ENCODE measurements at regions not wholly inside any gene's neighbourhood (a gene's known extent, or its start where the extent isn't known, plus 50 kb on each side); places are given as distances from the start of the nearest gene placed in this dataset.
A peak's percentile ranks its signal among the peaks of the same experiment; 100 is the strongest.

DNA sequence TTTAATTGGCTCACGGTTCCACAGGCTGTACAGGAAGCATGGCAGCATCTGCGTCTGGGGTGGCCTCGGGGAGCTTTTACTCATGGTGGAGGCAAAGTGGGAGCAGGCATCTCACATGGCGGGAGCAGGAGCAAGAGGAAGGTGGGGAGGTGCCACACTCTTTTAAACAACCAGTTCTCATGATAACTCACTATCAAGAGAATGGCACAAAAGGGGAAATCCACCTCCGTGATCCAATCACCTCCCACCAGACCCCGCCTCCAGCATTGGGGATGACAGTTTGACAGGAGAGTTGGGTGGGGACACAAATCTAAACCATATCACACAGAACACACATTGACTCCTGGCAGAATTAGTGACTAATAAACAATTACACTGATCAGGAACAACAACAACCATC, 68.6 kb upstream of the ACKR3 start:
- DNase-seq, result no peak

DNA sequence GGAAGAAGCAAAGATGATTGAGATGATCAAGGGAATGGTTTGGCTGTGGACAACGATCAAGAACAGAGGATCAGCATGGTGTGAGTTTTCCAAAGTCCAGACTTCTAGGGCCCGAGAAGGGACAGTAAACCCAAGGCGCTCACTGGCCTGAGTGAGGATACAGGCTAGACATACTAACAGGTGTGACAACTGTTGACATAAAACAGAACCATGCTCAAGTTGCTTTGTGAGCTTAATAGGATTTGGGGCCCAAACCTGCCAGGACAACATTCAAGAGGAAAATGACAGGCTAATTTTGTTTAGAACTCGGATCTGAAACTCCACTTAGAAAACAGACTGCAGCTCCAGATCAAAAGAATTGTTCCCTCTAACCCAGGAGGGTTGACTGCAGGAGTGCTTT, 68.1 kb upstream of the ACKR3 start:
- DNase-seq, result no peak

DNA sequence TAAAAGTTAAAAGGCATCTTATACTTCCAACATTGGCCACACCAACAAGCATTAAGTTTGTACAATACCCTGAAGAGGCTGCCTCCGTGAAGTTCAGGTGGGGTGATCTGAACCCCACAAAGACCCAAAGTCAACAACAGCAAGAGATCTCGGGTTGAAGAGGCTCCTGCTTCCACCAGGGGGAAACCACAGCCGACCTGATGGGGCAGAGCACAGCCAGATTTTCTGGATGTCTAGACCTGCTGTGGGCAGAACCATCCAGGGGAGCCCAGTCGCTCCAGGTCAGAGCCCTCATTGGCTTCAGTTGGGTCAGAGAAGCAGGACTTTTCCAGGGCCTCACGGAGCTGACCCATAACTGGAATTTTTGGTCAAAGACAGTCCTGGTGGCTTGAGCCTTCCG, 66.5 kb upstream of the ACKR3 start:
- DNase-seq, result peak; percentile 31

DNA sequence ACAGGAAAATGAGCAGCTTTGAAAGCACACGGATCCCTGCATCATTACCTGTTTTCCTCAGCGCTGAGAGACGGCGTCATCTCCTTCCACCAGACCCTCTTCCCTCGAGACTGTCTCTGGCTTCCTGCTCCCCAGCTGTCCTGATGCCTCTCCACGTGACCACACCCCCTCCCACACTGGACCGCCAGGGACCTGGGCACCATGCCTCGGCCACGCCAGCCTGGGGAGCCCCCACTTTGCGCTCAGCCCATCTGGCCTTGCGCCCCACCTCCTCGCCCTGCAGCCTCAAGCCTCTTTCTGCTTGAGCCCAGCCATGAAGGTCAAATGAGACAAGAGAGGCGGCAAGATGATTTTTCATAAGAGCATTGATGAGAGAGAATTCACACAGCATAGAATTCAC, 66.0 kb upstream of the ACKR3 start:
- DNase-seq, result no peak

DNA sequence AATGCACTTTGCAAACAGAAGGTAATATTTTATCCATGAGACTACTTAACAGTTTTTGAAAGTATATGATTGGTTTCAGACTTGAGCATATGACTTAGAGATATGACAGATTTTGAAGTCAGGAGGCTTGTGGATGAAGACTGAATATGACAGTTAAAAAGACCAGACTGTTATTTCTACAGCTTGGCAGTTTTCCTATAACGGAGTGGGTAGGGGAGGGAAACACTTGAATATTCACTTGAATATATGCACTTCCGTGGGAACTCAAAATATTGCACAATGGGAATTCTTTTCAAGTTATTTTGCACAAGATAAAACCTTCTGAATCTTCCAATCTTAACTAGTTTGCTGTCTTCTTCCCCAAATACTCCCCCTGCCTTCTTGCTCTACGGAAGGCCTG, 64.6 kb upstream of the ACKR3 start:
- no peak for DNase-seq

DNA sequence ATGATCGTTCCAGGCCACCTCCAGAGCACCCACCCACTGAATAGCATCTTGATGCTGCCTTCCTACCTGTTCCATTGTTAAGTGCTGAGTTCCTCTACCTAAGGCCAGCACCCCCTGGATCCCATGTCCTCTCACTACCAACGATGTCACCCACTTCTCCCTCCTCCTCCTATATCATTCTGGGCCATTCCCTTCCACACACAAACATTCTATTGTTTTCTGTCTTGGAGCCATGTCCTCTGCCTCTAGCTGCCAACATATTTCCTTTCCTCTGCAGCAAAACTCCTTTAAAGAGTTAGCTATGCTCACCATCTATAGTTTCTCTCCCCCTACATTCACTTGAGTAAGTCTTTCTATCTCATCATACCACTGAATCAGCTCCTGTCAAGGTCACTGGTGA, 64.0 kb upstream of the ACKR3 start:
- no peak for DNase-seq

DNA sequence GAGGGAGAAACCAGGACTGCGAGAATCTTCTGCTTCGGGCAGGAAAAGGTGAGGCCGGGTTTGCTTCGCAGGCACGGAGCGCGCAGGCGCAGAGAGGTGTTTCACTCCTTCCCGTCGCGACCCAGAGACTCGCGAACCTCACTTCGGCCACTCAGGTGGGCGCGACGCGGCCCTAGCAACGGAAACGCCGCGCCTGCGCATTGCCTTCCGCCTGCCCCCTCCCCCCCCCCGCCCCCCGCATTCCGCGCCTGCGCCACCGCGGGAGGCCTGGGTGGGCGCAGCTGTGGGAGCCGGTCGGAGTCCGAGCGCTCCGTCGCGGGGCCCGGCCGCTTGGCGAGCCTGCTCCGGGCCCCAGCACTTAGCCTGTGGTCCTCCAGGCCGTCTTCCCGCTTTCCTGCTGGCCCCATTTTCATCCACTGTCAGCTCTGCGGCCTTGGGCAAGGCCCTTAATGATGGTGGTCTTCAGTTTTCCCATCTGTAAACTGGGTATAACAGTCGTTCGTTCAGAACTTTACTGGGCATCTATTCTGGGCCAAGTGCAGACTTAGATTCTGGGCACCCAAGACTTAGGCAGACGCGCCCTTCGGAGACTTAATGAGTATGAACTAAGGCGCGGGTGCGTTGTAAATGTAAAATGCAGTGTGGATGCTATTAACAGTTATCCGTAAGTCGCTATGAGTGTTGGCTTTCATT, 62.1 kb upstream of the ACKR3 start:
- peak; percentile 61 for DNase-seq

DNA sequence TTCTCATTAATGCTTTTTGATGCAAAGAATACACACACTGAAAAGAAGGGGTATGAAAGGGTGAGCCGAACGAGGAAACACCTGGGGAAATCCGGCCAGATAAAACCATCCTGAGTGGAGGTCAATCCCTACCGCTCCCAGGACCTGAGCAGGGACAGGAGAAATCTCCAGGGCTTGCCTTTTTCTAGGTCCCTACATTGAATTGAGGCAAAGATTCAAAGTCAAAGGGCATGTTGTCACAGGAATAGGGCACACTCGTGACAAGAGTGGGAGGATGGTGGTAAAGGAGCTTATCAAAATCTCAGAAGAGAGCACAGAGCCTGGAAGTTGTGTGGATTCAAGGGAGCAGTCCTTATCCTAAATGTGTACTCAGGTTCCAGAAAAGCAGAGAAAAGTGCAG, 61.2 kb upstream of the ACKR3 start:
- DNase-seq, result no peak

DNA sequence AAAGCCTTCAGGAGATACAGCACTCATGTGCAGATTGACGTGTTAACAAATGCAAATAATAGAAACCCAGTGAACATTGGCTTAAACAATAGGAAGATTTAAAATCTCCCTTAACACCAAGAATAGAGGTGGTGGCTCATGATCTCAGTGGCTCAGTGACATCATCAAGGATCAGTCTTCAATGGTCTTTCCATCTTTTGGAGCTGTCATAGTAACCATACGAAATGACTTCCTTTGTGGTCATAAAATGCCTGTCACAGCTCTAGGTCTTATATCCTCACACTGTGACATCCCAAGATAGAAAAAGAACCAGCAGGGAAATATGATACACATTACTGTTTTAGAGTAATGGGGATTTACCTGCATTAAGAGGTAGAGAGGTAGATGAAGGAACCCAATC, 59.6 kb upstream of the ACKR3 start:
- no peak for DNase-seq

DNA sequence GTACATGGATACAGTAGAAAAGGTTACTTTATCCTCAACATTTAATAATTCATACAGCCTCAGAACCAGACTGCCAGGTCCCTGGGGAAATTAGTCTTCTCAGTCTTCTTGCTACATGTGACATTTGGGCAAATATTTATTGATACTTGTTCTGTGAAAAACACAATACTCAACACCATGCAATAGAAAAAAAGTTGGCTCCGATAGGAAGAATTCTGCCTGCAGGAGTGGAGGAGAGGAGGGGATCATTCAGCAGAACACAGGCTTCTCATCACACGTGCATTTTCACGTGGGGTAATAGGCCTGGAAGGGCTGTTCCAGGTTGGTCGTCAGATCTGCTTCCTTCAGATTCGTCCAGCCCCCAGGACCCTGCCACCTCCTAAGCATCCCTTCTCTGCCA, 58.4 kb upstream of the ACKR3 start:
- DNase-seq, result no peak

DNA sequence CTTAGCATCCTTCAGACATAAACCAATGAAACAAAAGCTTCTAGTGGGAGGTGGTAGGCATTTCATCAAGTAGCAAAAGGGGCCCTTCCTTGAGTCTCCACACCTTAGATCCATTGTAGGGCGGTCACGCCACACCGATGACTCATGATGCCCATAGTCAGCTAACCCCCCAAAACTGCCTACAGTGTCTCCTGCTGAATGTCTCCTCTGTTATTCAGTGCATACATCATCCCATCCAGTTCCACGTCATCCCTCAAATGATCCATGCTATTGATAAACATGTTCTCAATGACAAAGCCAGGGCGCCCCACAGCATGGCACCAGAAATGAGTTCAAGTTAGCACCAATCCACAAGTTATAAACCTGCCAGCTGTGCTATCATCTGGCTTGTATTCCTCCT, 57.4 kb upstream of the ACKR3 start:
- no peak for DNase-seq

DNA sequence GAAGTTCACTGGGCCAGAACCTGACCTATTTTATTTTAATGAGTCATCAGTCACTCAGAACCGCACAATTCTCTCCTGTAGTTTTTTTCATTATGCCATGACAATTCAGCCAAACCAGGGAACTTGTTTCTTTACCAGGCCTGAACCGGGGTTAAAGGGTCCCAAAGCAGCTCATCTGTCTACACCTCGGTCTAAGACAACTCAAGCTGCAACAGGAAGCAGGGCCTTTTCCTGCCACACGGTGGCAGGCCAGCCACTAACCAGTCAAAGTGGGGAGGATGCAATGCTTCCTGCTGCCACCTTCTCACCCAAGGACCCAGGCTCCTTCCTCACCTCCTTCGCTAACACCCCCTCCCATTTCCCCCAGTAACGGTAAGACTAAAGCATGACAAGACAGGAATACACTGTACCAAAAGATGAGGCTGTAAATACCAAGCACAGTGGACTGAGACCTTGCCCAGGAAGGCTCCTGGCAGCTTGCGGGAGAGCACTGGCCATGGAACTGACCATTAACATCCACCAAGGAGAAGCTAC, 56.7 kb upstream of the ACKR3 start:
- DNase-seq, result peak; percentile 66

DNA sequence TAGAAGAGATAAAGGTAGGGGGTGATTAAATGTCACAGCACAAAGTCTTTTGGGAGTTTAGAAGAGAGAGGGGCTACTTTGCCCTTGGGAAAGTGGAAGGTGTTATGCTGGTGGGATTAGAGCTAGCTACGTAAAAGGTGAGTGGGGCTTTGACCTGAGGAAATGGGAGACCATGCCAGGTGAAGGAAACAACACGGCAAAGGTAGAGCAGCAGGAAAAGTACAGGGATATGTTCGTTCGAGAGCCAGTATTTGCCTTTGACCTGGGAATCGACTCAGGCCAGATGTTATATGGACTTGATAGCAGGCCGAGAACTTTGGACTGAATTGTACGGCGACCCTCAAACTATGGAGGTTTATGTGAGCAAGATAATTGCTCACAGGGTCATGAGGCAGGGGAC, 55.7 kb upstream of the ACKR3 start:
- DNase-seq, result no peak

DNA sequence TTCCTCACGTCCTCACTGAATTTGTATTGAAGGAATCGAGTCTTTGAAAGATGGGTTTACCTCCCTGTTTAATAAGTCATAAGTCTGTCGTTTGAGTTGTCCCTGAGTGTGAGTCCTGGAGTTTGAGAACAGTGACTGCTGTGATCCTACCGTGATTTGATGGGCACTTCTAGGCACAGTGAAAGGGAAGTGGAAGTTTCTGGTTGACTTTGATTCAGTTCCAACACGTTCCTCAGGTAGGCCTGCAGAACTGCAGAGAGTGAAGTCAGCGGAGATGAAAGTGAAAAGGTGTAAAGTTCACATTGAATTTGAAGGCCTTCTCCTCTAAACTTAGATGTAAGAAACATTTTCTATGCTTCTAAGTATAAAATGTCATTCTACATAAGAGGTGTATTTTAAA, 52.9 kb upstream of the ACKR3 start:
- no peak for DNase-seq

DNA sequence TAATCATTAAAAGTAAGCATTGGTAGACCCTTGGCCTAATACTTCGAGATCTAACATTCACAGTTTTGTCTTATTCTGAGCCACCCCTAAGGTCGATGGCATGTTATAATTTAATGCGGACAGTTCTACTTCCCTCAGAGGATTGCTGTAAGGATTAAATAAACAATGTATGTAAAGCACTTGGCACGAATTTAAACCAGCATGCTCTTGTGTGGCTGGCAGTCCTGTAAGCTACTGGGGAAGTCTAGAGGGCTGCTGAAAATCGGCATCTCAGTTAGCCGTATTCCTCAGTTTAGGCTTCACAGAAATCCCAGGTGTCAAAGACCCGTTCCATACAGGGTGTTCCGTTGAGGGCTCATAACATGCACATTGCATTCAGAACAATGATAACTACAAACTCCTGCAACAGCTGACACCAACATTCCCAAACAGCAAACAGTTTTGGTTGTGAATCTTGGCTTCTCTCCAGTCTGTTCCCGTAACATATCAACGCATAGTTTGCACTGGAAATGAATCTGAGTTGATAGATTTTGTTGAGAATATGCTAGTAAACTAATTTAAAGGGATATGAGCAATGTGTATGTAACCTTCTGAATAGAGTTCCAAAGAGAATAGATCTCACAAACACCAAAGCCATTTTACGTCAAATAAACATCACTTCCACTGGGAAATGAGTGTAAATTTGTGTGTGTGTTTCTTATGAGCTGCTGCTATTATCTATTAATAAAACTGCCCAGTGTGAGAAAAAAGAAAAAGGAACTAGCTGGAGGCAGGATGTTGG, 52.2 kb upstream of the ACKR3 start:
- DNase-seq, result peak; percentile 76
